Immature natural killer cell (primary cell): ENCODE measurements at regions not wholly inside any gene's neighbourhood (a gene's known extent, or its start where the extent isn't known, plus 50 kb on each side); places are given as distances from the start of the nearest gene placed in this dataset.

Source experiments
- DNase-seq, 3 donors: peaks; one replicate each; pipeline ENCODE4 v3.0.0; 2022; ENCODE audit warnings: mixed read lengths in 1 of 3
- H3K27ac Mint-ChIP-seq, 6 donors: one replicate each; pipeline ENCODE4 v1.8.0; 2020; ENCODE audit warnings: mixed read lengths in 6 of 6, mild to moderate bottlenecking in 5 of 6, inconsistent platforms in 4 of 6, moderate library complexity in 3 of 6
- H3K27me3 Mint-ChIP-seq, 3 donors: one replicate each; pipeline ENCODE4 v1.8.0; 2020 to 2021; ENCODE audit warnings: low read depth in 3 of 3, mild to moderate bottlenecking in 3 of 3, mixed read lengths in 3 of 3, moderate library complexity in 3 of 3, inconsistent platforms in 1 of 3
- H3K36me3 Mint-ChIP-seq, 3 donors: one replicate each; pipeline ENCODE4 v1.8.0; 2020; ENCODE audit warnings: mixed read lengths in 3 of 3, inconsistent platforms in 2 of 3, mild to moderate bottlenecking in 2 of 3
- H3K4me1 Mint-ChIP-seq, 2 donors: one replicate each; pipeline ENCODE4 v1.8.0; 2020; ENCODE audit warnings: inconsistent platforms in 2 of 2, mild to moderate bottlenecking in 2 of 2, mixed read lengths in 2 of 2, moderate library complexity in 1 of 2
- H3K4me3 Mint-ChIP-seq, 5 donors: one replicate each; pipeline ENCODE4 v1.8.0; 2020; ENCODE audit warnings: mild to moderate bottlenecking in 5 of 5, mixed read lengths in 5 of 5, inconsistent platforms in 3 of 5, moderate library complexity in 3 of 5
- H3K9me3 Mint-ChIP-seq, 6 donors: one replicate each; pipeline ENCODE4 v1.8.0; 2020; ENCODE audit warnings: mild to moderate bottlenecking in 6 of 6, mixed read lengths in 6 of 6, inconsistent platforms in 4 of 6, moderate library complexity in 3 of 6

- H3K27me3 Mint-ChIP-seq: peaks cover 3 to 8% (median 7%) of the 10 kb centered on the region in 3 donors
- H3K9me3 Mint-ChIP-seq: no peaks in the 10 kb centered on the region
- H3K4me1 Mint-ChIP-seq: no peaks in the 10 kb centered on the region
- no peak overlapping the region for H3K27ac Mint-ChIP-seq
- DNase-seq: no peak
- H3K4me3 Mint-ChIP-seq: no peak overlapping the region
- no peaks in the 10 kb centered on the region for H3K36me3 Mint-ChIP-seq
Observed at GRCh38 chr20:52775786-52776185, 196.4 kb upstream of the TSHZ2 start.

- Mint-ChIP-seq H3K4me1 (no peaks in the 10 kb centered on the region), H3K27me3 (peaks cover 0 to 5% (median 0%) of the 10 kb centered on the region in 3 donors), H3K27ac (no peak overlapping the region), H3K4me3 (no peak overlapping the region), H3K9me3 (no peaks in the 10 kb centered on the region), H3K36me3 (no peaks in the 10 kb centered on the region)
- DNase-seq: no peak
Observed at GRCh38 chr20:52768694-52769093, 203.5 kb upstream of the TSHZ2 start.

- Mint-ChIP-seq H3K27ac (no peak overlapping the region), H3K27me3 (peaks cover 0 to 3% (median 0%) of the 10 kb centered on the region in 3 donors), H3K9me3 (no peaks in the 10 kb centered on the region), H3K36me3 (no peaks in the 10 kb centered on the region), H3K4me3 (no peak overlapping the region), H3K4me1 (no peaks in the 10 kb centered on the region)
- DNase-seq: no peak
Observed at GRCh38 chr20:52766645-52767435, 205.3 kb upstream of the TSHZ2 start.

- no peak overlapping the region for H3K27ac Mint-ChIP-seq
- H3K4me3 Mint-ChIP-seq: no peak overlapping the region
- H3K36me3 Mint-ChIP-seq: no peaks in the 10 kb centered on the region
- H3K4me1 Mint-ChIP-seq: no peaks in the 10 kb centered on the region
- no peak for DNase-seq
- no peaks in the 10 kb centered on the region for H3K9me3 Mint-ChIP-seq
- no peaks in the 10 kb centered on the region for H3K27me3 Mint-ChIP-seq
Observed at GRCh38 chr20:52763321-52763853, 208.8 kb upstream of the TSHZ2 start.

GRCh38 chr20:52761867-52762266 is 210.3 kb upstream of the TSHZ2 start:
- DNase-seq: no peak
- no peaks in the 10 kb centered on the region for H3K9me3 Mint-ChIP-seq
- no peak overlapping the region for H3K27ac Mint-ChIP-seq
- H3K4me1 Mint-ChIP-seq: no peaks in the 10 kb centered on the region
- no peak overlapping the region for H3K4me3 Mint-ChIP-seq
- no peaks in the 10 kb centered on the region for H3K36me3 Mint-ChIP-seq
- H3K27me3 Mint-ChIP-seq: peaks cover 0 to 3% (median 0%) of the 10 kb centered on the region in 3 donors

- no peaks in the 10 kb centered on the region for H3K36me3 Mint-ChIP-seq
- DNase-seq: no peak
- H3K9me3 Mint-ChIP-seq: no peaks in the 10 kb centered on the region
- H3K27me3 Mint-ChIP-seq: peaks cover 0 to 3% (median 0%) of the 10 kb centered on the region in 3 donors
- no peak overlapping the region for H3K27ac Mint-ChIP-seq
- no peaks in the 10 kb centered on the region for H3K4me1 Mint-ChIP-seq
- no peak overlapping the region for H3K4me3 Mint-ChIP-seq
Observed at GRCh38 chr20:52760791-52761190, 211.4 kb upstream of the TSHZ2 start.

- Mint-ChIP-seq H3K27ac (no peak overlapping the region), H3K36me3 (no peaks in the 10 kb centered on the region), H3K4me3 (no peak overlapping the region), H3K4me1 (no peaks in the 10 kb centered on the region), H3K27me3 (peaks cover 0 to 3% (median 2%) of the 10 kb centered on the region in 3 donors), H3K9me3 (no peaks in the 10 kb centered on the region)
- DNase-seq: no peak
Observed at GRCh38 chr20:52757411-52757810, 214.7 kb upstream of the TSHZ2 start.

GRCh38 chr20:52755744-52756143 is 216.4 kb upstream of the TSHZ2 start:
- H3K27me3 Mint-ChIP-seq: peaks cover 0 to 5% (median 3%) of the 10 kb centered on the region in 3 donors
- no peaks in the 10 kb centered on the region for H3K9me3 Mint-ChIP-seq
- no peak for DNase-seq
- H3K36me3 Mint-ChIP-seq: no peaks in the 10 kb centered on the region
- H3K4me3 Mint-ChIP-seq: no peak overlapping the region
- H3K27ac Mint-ChIP-seq: no peak overlapping the region
- no peaks in the 10 kb centered on the region for H3K4me1 Mint-ChIP-seq

GRCh38 chr20:52754366-52754765 is 217.8 kb upstream of the TSHZ2 start:
- Mint-ChIP-seq H3K36me3 (no peaks in the 10 kb centered on the region), H3K27me3 (peaks cover 2 to 5% (median 3%) of the 10 kb centered on the region in 3 donors), H3K4me3 (no peak overlapping the region), H3K27ac (no peak overlapping the region), H3K9me3 (no peaks in the 10 kb centered on the region), H3K4me1 (no peaks in the 10 kb centered on the region)
- no peak for DNase-seq

GRCh38 chr20:52752023-52752422 is 220.1 kb upstream of the TSHZ2 start:
- Mint-ChIP-seq H3K4me1 (no peaks in the 10 kb centered on the region), H3K36me3 (no peaks in the 10 kb centered on the region), H3K27me3 (peaks cover 3 to 6% (median 5%) of the 10 kb centered on the region in 3 donors), H3K27ac (no peak overlapping the region), H3K9me3 (no peaks in the 10 kb centered on the region), H3K4me3 (no peak overlapping the region)
- no peak for DNase-seq

- Mint-ChIP-seq H3K27ac (no peak overlapping the region), H3K27me3 (peaks cover 3 to 6% (median 5%) of the 10 kb centered on the region in 3 donors), H3K4me3 (no peak overlapping the region), H3K36me3 (no peaks in the 10 kb centered on the region), H3K4me1 (no peaks in the 10 kb centered on the region), H3K9me3 (no peaks in the 10 kb centered on the region)
- no peak for DNase-seq
Observed at GRCh38 chr20:52751571-52751970, 220.6 kb upstream of the TSHZ2 start.

GRCh38 chr20:52749938-52750337 is 222.2 kb upstream of the TSHZ2 start:
- Mint-ChIP-seq H3K4me1 (no peaks in the 10 kb centered on the region), H3K36me3 (no peaks in the 10 kb centered on the region), H3K9me3 (no peaks in the 10 kb centered on the region), H3K27ac (no peak overlapping the region), H3K27me3 (peaks cover 3 to 10% (median 5%) of the 10 kb centered on the region in 3 donors), H3K4me3 (no peak overlapping the region)
- no peak for DNase-seq

- H3K4me1 Mint-ChIP-seq: no peaks in the 10 kb centered on the region
- no peak overlapping the region for H3K27ac Mint-ChIP-seq
- H3K4me3 Mint-ChIP-seq: no peak overlapping the region
- peaks cover 3 to 10% (median 5%) of the 10 kb centered on the region in 3 donors for H3K27me3 Mint-ChIP-seq
- DNase-seq: no peak
- H3K36me3 Mint-ChIP-seq: no peaks in the 10 kb centered on the region
- peaks cover 0 to under 1% (median 0%) of the 10 kb centered on the region in 6 donors for H3K9me3 Mint-ChIP-seq
Observed at GRCh38 chr20:52748990-52749389, 223.2 kb upstream of the TSHZ2 start.

GRCh38 chr20:52748285-52748932 is 223.7 kb upstream of the TSHZ2 start:
- Mint-ChIP-seq H3K4me1 (no peaks in the 10 kb centered on the region), H3K27ac (no peak overlapping the region), H3K9me3 (peaks cover 0 to 5% (median 0%) of the 10 kb centered on the region in 6 donors), H3K27me3 (peaks cover 3 to 10% (median 5%) of the 10 kb centered on the region in 3 donors), H3K4me3 (no peak overlapping the region), H3K36me3 (no peaks in the 10 kb centered on the region)
- DNase-seq: no peak
